Esophagus (tissue), 2 donors: ENCODE measurements at regions not wholly inside any gene's neighbourhood (a gene's known extent, or its start where the extent isn't known, plus 50 kb on each side); places are given as distances from the start of the nearest gene placed in this dataset.

Source experiments
- H3K27ac ChIP-seq, 2 donors: one replicate each; pipeline ENCODE4 v1.5.1; 2013; ENCODE audit warnings: low read depth in 2 of 2, mild to moderate bottlenecking in 2 of 2, inconsistent platforms in 1 of 2, low read length in 1 of 2, moderate library complexity in 1 of 2
- H3K27me3 ChIP-seq, 2 donors: one replicate each; pipeline ENCODE4 v1.6.1; 2013; ENCODE audit warnings: low read length in 2 of 2, control low read depth in 1 of 2, mild to moderate bottlenecking in 1 of 2; ENCODE audit not compliant: insufficient read depth in 2 of 2, control insufficient read depth in 1 of 2
- H3K36me3 ChIP-seq, 2 donors: one replicate each; pipeline ENCODE4 v1.6.1; 2013; ENCODE audit warnings: low read length in 1 of 2; ENCODE audit not compliant: control insufficient read depth in 2 of 2, insufficient read depth in 2 of 2
- H3K4me1 ChIP-seq, 2 donors: one replicate each; pipeline ENCODE4 v1.6.1; 2013; ENCODE audit warnings: low read length in 1 of 2; ENCODE audit not compliant: control insufficient read depth in 2 of 2, insufficient read depth in 2 of 2
- H3K4me3 ChIP-seq, 2 donors: one replicate each; pipeline ENCODE4 v1.5.1; 2013; ENCODE audit warnings: low read length in 2 of 2, mild to moderate bottlenecking in 2 of 2, low read depth in 1 of 2, moderate library complexity in 1 of 2
- H3K9me3 ChIP-seq, 2 donors: one replicate each; pipeline ENCODE4 v1.6.1; 2013; ENCODE audit warnings: mild to moderate bottlenecking in 2 of 2, low read depth in 1 of 2, low read length in 1 of 2, moderate library complexity in 1 of 2; ENCODE audit not compliant: control insufficient read depth in 2 of 2, insufficient read depth in 1 of 2
- WGBS, 2 donors: extraction: QIAGEN DNeasy Blood & Tissue Kit; methylation state at CpG; one replicate each; pipeline ENCODE4 v1.1.7; 2013; 5-methylcytosine and 5-hydroxymethylcytosine counted together
- donor health status: healthy with polysubstance abuse.
- donor health status: Bipolar disorder and iron deficiency.

- Histone ChIP-seq H3K4me1 (no peaks in the 10 kb centered on the region), H3K4me3 (no peak overlapping the region), H3K9me3 (no peaks in the 10 kb centered on the region), H3K27me3 (no peaks in the 10 kb centered on the region), H3K27ac (no peak overlapping the region), H3K36me3 (no peaks in the 10 kb centered on the region)
- 65 to 66% methylated on average over 3 of the region's 3 CpGs for WGBS, 2 donors
These were observed 398.8 kb upstream of the KLF6 start for GRCh38 chr10:4183761-4184261.

- no peak overlapping the region for H3K27ac ChIP-seq
These were observed 396.6 kb upstream of the KLF6 start for GRCh38 chr10:4181621-4182049.

GRCh38 chr10:4181081-4181480, 396.1 kb upstream of the KLF6 start:
- H3K4me1 ChIP-seq = no peaks in the 10 kb centered on the region
- no peaks in the 10 kb centered on the region for H3K36me3 ChIP-seq
- no peaks in the 10 kb centered on the region for H3K27me3 ChIP-seq
- no peak overlapping the region for H3K27ac ChIP-seq
- 81 to 86% methylated on average over 9 of the region's 9 CpGs for WGBS, 2 donors
- no peak overlapping the region for H3K4me3 ChIP-seq
- peaks cover 0 to 2% of the 10 kb centered on the region in 2 donors for H3K9me3 ChIP-seq

More at GRCh38 chr10:4181621-4182049, 396.6 kb upstream of the KLF6 start:
- H3K9me3 ChIP-seq = peaks cover 0 to 2% of the 10 kb centered on the region in 2 donors
- no peaks in the 10 kb centered on the region for H3K4me1 ChIP-seq
- no peaks in the 10 kb centered on the region for H3K36me3 ChIP-seq
- 55 to 62% methylated on average over 2 of the region's 2 CpGs for WGBS, 2 donors
- no peaks in the 10 kb centered on the region for H3K27me3 ChIP-seq
- no peak overlapping the region for H3K4me3 ChIP-seq

GRCh38 chr10:4177791-4178190, 392.8 kb upstream of the KLF6 start:
- Histone ChIP-seq H3K27me3 (no peaks in the 10 kb centered on the region), H3K4me3 (no peak overlapping the region), H3K4me1 (no peaks in the 10 kb centered on the region), H3K36me3 (no peaks in the 10 kb centered on the region), H3K27ac (no peak overlapping the region), H3K9me3 (peaks cover 0 to 2% of the 10 kb centered on the region in 2 donors)
- 66 to 69% methylated on average over 3 of the region's 3 CpGs for WGBS, 2 donors

- Histone ChIP-seq H3K9me3 (peaks cover 0 to 2% of the 10 kb centered on the region in 2 donors), H3K36me3 (no peaks in the 10 kb centered on the region), H3K4me1 (no peaks in the 10 kb centered on the region), H3K27me3 (no peaks in the 10 kb centered on the region), H3K4me3 (no peak overlapping the region), H3K27ac (no peak overlapping the region)
- WGBS, 2 donors = 84 to 92% methylated on average over 5 of the region's 5 CpGs
These were observed 391.7 kb upstream of the KLF6 start for GRCh38 chr10:4176500-4177281.

GRCh38 chr10:4174197-4174596, 389.2 kb upstream of the KLF6 start:
- Histone ChIP-seq H3K27me3 (no peaks in the 10 kb centered on the region), H3K9me3 (peaks cover 0 to 2% of the 10 kb centered on the region in 2 donors), H3K27ac (no peak overlapping the region), H3K4me1 (no peaks in the 10 kb centered on the region), H3K36me3 (no peaks in the 10 kb centered on the region), H3K4me3 (no peak overlapping the region)
- 88 to 94% methylated on average over 9 of the region's 9 CpGs for WGBS, 2 donors

GRCh38 chr10:4170633-4171314, 385.8 kb upstream of the KLF6 start:
- Histone ChIP-seq H3K9me3 (no peaks in the 10 kb centered on the region), H3K4me1 (no peaks in the 10 kb centered on the region), H3K36me3 (no peaks in the 10 kb centered on the region), H3K4me3 (no peak overlapping the region), H3K27ac (peak overlapping the region; percentile 65 to 84), H3K27me3 (no peaks in the 10 kb centered on the region)
- 63 to 77% methylated on average over 6 of the region's 6 CpGs for WGBS, 2 donors

GRCh38 chr10:4170181-4170580, 385.2 kb upstream of the KLF6 start:
- Histone ChIP-seq H3K9me3 (no peaks in the 10 kb centered on the region), H3K4me3 (no peak overlapping the region), H3K27me3 (no peaks in the 10 kb centered on the region), H3K36me3 (no peaks in the 10 kb centered on the region), H3K4me1 (no peaks in the 10 kb centered on the region), H3K27ac (peak overlapping the region; percentile 65 to 81)
- WGBS, 2 donors = 72 to 73% methylated on average over 2 of the region's 2 CpGs

GRCh38 chr10:4169448-4169847, 384.4 kb upstream of the KLF6 start:
- no peaks in the 10 kb centered on the region for H3K36me3 ChIP-seq
- H3K27me3 ChIP-seq = no peaks in the 10 kb centered on the region
- no peak overlapping the region for H3K27ac ChIP-seq
- no peaks in the 10 kb centered on the region for H3K9me3 ChIP-seq
- no peak overlapping the region for H3K4me3 ChIP-seq
- 91 to 94% methylated on average over 1 of the region's 1 CpG for WGBS, 2 donors
- H3K4me1 ChIP-seq = no peaks in the 10 kb centered on the region
